ENCODE measurements at regions not wholly inside any gene's neighbourhood (a gene's known extent, or its start where the extent isn't known, plus 50 kb on each side); places are given as distances from the start of the nearest gene placed in this dataset.

- no peaks in the 10 kb centered on the region for H3K27me3 ChIP-seq (replicated peaks; ENCODE audit: insufficient read depth, low read depth, low read length, poor library complexity)
- POLR2A ChIA-PET (ENCODE audit: low non-redundant PET), result no interaction called here
These were observed 86.4 kb upstream of the RBBP8 start for GRCh38 chr18:22846697-22847096.

GRCh38 chr18:22847392-22847791 is 85.7 kb upstream of the RBBP8 start:
- H3K36me3 ChIP-seq (ENCODE audit: insufficient read depth, low read length, poor library complexity, severe bottlenecking), result no peaks in the 10 kb centered on the region
- ChIA-PET CTCF (no interaction called here), POLR2A (ENCODE audit: low non-redundant PET) (no interaction called here)
- BruUV-seq (replicated peaks), result no TSS peak
- no peak overlapping the region for H3K27ac ChIP-seq (ENCODE audit: low read depth, low read length, poor library complexity, severe bottlenecking)
- H3K27me3 ChIP-seq (replicated peaks; ENCODE audit: insufficient read depth, low read depth, low read length, poor library complexity), result no peaks in the 10 kb centered on the region
- peaks cover 9% of the 10 kb centered on the region for H3K4me1 ChIP-seq (ENCODE audit: insufficient read depth, low read length, poor library complexity, severe bottlenecking)
- no peak for TF ChIP-seq CTCF (conservative IDR thresholded peaks at IDR 0.05; ENCODE audit: low read depth, low read length)
- no peak for TF ChIP-seq EZH2 (IDR thresholded peaks at IDR 0.05; ENCODE audit: borderline replicate concordance, low read depth, low read length, poor library complexity, severe bottlenecking)
- no peak overlapping the region for H3K4me3 ChIP-seq (ENCODE audit: low read depth, low read length, poor library complexity, severe bottlenecking)
- intact Hi-C loops (cut with micrococcal nuclease; ENCODE audit: unreplicated experiment), result no loop called here
- DNase-seq (ENCODE audit: low spot score), result peak; percentile 24
- no peaks in the 10 kb centered on the region for H3K9me3 ChIP-seq (ENCODE audit: low read depth, low read length, poor library complexity, severe bottlenecking)

More at GRCh38 chr18:22846697-22847096, 86.4 kb upstream of the RBBP8 start:
- H3K27ac ChIP-seq (ENCODE audit: low read depth, low read length, poor library complexity, severe bottlenecking), result no peak overlapping the region
- H3K36me3 ChIP-seq (ENCODE audit: insufficient read depth, low read length, poor library complexity, severe bottlenecking), result no peaks in the 10 kb centered on the region
- peaks cover 16% of the 10 kb centered on the region for H3K4me1 ChIP-seq (ENCODE audit: insufficient read depth, low read length, poor library complexity, severe bottlenecking)
- intact Hi-C loops (cut with micrococcal nuclease; ENCODE audit: unreplicated experiment), result no loop called here
- TF ChIP-seq CTCF (conservative IDR thresholded peaks at IDR 0.05; ENCODE audit: low read depth, low read length) (no peak), EZH2 (IDR thresholded peaks at IDR 0.05; ENCODE audit: borderline replicate concordance, low read depth, low read length, poor library complexity, severe bottlenecking) (no peak)
- no peak for DNase-seq (ENCODE audit: low spot score)
- no peaks in the 10 kb centered on the region for H3K9me3 ChIP-seq (ENCODE audit: low read depth, low read length, poor library complexity, severe bottlenecking)
- H3K4me3 ChIP-seq (ENCODE audit: low read depth, low read length, poor library complexity, severe bottlenecking), result no peak overlapping the region
- CTCF ChIA-PET, result no interaction called here
- no TSS peak for BruUV-seq (replicated peaks)

DNA sequence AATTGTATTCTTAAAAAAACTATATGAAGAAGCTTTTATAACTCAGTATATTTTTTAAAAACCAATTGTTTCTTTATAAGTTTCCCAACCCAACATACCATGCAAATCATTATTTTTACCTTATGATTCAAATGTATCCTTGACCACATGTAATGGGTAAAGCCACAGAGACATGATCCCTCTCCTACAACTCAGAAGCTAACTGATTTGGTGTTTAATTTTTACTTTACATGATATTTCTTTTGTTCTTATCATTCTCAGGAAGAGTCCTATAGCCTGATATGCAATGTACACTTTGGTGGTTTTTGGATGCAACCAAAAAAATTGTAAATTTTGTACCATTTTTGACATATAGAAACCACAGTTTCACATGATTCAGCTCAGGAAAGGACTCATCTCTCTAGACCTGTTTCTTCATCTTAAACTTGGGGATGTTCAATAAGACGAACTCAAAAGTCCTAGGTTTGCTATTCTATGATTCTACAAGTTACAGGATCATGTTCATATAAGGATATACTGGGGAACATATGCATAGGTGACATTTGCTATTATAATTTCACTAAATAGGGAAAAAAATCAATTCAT is 85.2 kb upstream of the RBBP8 start:
- CTCF ChIA-PET, result no interaction called here
- no peaks in the 10 kb centered on the region for H3K9me3 ChIP-seq (ENCODE audit: low read depth, low read length, poor library complexity, severe bottlenecking)
- H3K36me3 ChIP-seq (ENCODE audit: insufficient read depth, low read length, poor library complexity, severe bottlenecking), result no peaks in the 10 kb centered on the region
- no peak overlapping the region for H3K4me3 ChIP-seq (ENCODE audit: low read depth, low read length, poor library complexity, severe bottlenecking)
- no peak overlapping the region for H3K27ac ChIP-seq (ENCODE audit: low read depth, low read length, poor library complexity, severe bottlenecking)
- TF ChIP-seq EZH2 (IDR thresholded peaks at IDR 0.05; ENCODE audit: borderline replicate concordance, low read depth, low read length, poor library complexity, severe bottlenecking) (no peak), CTCF (conservative IDR thresholded peaks at IDR 0.05; ENCODE audit: low read depth, low read length) (no peak)
- peaks cover 9% of the 10 kb centered on the region for H3K4me1 ChIP-seq (ENCODE audit: insufficient read depth, low read length, poor library complexity, severe bottlenecking)
- no TSS peak for BruUV-seq (replicated peaks)
- intact Hi-C loops (cut with micrococcal nuclease; ENCODE audit: unreplicated experiment), result no loop called here
- H3K27me3 ChIP-seq (replicated peaks; ENCODE audit: insufficient read depth, low read depth, low read length, poor library complexity), result no peaks in the 10 kb centered on the region
- DNase-seq (ENCODE audit: low spot score), result no peak
- POLR2A ChIA-PET (ENCODE audit: low non-redundant PET), result no interaction called here
